ENCODE measurements at regions not wholly inside any gene's neighbourhood (a gene's known extent, or its start where the extent isn't known, plus 50 kb on each side); places are given as distances from the start of the nearest gene placed in this dataset.

DNA sequence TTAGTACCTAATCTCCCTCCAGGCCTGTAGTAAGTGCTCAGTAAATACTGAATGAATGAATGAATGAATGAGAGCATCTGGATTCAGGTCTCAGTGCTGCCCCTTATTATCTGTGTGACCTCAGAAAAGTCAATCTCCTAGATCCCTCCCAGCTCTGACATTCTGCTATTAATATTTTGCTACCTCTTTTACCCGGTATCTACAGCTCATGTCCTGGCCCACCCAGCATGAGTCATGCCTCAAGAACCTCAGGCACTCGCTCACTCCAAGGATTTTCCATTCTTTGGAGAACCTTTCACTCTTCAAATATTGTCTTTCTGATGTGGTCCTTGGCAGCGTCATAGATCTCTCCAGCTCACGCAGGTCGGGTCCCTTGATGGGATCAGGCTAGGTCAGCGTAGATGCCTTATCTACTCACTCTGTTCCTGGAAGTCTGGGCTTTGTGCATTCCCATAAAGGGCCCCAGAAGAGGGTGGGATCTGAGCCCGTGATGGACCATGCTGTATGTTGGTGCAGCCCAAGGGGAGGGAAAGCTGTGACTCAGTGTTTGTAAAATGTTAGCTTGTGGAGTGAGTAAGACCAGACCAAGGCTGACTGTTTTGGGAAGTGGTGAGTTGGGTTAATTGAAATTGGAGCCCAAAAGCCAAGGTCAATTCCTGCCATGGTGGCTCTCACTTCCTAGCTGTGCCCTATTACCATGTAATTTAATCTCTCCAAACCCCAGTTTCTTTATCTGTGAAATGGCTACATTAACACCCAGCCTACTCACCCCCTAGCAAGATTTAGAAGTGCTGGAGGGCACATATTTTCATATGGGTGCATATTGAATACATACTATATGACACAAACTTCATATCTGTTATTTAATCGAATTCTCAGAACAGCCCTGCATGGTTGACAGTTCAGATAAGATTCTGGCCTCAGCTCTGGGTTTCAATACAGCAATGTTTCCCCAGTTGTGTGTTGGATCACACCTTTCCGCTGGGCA lies 214.1 kb upstream of the USP24 start:
- TF ChIP-seq, protein P1, sequence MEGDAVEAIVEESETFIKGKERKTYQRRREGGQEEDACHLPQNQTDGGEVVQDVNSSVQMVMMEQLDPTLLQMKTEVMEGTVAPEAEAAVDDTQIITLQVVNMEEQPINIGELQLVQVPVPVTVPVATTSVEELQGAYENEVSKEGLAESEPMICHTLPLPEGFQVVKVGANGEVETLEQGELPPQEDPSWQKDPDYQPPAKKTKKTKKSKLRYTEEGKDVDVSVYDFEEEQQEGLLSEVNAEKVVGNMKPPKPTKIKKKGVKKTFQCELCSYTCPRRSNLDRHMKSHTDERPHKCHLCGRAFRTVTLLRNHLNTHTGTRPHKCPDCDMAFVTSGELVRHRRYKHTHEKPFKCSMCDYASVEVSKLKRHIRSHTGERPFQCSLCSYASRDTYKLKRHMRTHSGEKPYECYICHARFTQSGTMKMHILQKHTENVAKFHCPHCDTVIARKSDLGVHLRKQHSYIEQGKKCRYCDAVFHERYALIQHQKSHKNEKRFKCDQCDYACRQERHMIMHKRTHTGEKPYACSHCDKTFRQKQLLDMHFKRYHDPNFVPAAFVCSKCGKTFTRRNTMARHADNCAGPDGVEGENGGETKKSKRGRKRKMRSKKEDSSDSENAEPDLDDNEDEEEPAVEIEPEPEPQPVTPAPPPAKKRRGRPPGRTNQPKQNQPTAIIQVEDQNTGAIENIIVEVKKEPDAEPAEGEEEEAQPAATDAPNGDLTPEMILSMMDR (IDR thresholded peaks at IDR 0.05): no peak
- no peak for TF ChIP-seq ZFX (IDR thresholded peaks at IDR 0.05; ENCODE audit: borderline replicate concordance)

Data from 22Rv1 (cell line).